HEK293T (cell line): ENCODE measurements at regions not wholly inside any gene's neighbourhood (a gene's known extent, or its start where the extent isn't known, plus 50 kb on each side); places are given as distances from the start of the nearest gene placed in this dataset.

ENCODE experiments used
- CTCF ChIA-PET: fragments of 350-600 bp; formaldehyde crosslinking; extraction: SDS; loops from one replicate; lab custom pipeline; 2021; ENCODE audit warnings: antibody characterized with exemption, inconsistent platforms; lab: Yijun Ruan, JAX
- POLR2A ChIA-PET: fragments of 350-600 bp; formaldehyde crosslinking; extraction: SDS; loops from one replicate; lab custom pipeline; 2020; ENCODE audit warnings: antibody characterized with exemption, inconsistent platforms; lab: Yijun Ruan, JAX
- DNase-seq: peaks from one replicate; pipeline ENCODE4 v3.0.0; 2012; ENCODE audit warnings: mixed read lengths; ENCODE audit errors: extremely low spot score
- ARNT ChIP-seq: fragments of 450-650 bp; IDR thresholded peaks from 2 replicates; pipeline ENCODE4 v1.6.1; 2017; ENCODE audit warnings: mild to moderate bottlenecking
- BHLHE40 ChIP-seq: fragments of 450-650 bp; IDR thresholded peaks from 2 replicates; pipeline ENCODE4 v1.6.1; 2016; ENCODE audit warnings: mild to moderate bottlenecking, moderate library complexity, borderline replicate concordance
- CTBP1 ChIP-seq: fragments of 450-650 bp; IDR thresholded peaks from 2 replicates; pipeline ENCODE4 v1.6.1; 2016; ENCODE audit warnings: borderline replicate concordance
- ELF4 ChIP-seq: fragments of 450-650 bp; IDR thresholded peaks from 2 replicates; pipeline ENCODE4 v1.6.1; 2017; ENCODE audit warnings: antibody characterized with exemption
- FOXA1 ChIP-seq: fragments of 450-650 bp; IDR thresholded peaks from 2 replicates; pipeline ENCODE4 v1.6.1; 2016; ENCODE audit warnings: mild to moderate bottlenecking
- FOXK2 ChIP-seq: fragments of 450-650 bp; IDR thresholded peaks from 2 replicates; pipeline ENCODE4 v1.6.1; 2016; ENCODE audit warnings: mild to moderate bottlenecking
- FOXM1 ChIP-seq: fragments of 450-650 bp; IDR thresholded peaks from 2 replicates; pipeline ENCODE4 v1.6.1; 2017; ENCODE audit warnings: mild to moderate bottlenecking, borderline replicate concordance
- HDGF ChIP-seq: fragments of 450-650 bp; IDR thresholded peaks from 2 replicates; pipeline ENCODE4 v1.6.1; 2017; ENCODE audit warnings: antibody characterized with exemption, borderline replicate concordance
- L3MBTL2 ChIP-seq: fragments of 450-650 bp; conservative IDR thresholded peaks from 2 replicates; pipeline ENCODE4 v1.6.1; 2016; ENCODE audit warnings: mild to moderate bottlenecking
- LEF1 ChIP-seq: fragments of 450-650 bp; IDR thresholded peaks from 2 replicates; pipeline ENCODE4 v1.6.1; 2017; ENCODE audit warnings: mild to moderate bottlenecking, borderline replicate concordance
- NFRKB ChIP-seq: fragments of 450-650 bp; IDR thresholded peaks from 2 replicates; pipeline ENCODE4 v1.6.1; 2016; ENCODE audit warnings: mild to moderate bottlenecking, moderate library complexity
- PKNOX1 ChIP-seq: fragments of 450-650 bp; IDR thresholded peaks from 2 replicates; pipeline ENCODE4 v1.6.1; 2016
- SP1 ChIP-seq: fragments of 450-650 bp; IDR thresholded peaks from 2 replicates; pipeline ENCODE4 v1.6.1; 2017
- SUZ12 ChIP-seq: fragments of 450-650 bp; IDR thresholded peaks from 2 replicates; pipeline ENCODE4 v1.6.1; 2016; ENCODE audit warnings: mild to moderate bottlenecking
- TARDBP ChIP-seq: fragments of 450-650 bp; IDR thresholded peaks from 2 replicates; pipeline ENCODE4 v1.6.1; 2016
- ZNF384 ChIP-seq: fragments of 450-650 bp; IDR thresholded peaks from 2 replicates; pipeline ENCODE4 v1.6.1; 2016

GRCh38 chr11:126140926-126141280 lies 70.5 kb downstream of the RPUSD4 start:
- ChIA-PET CTCF (no interaction called here), POLR2A (no interaction called here)
- TF ChIP-seq TARDBP (no peak), ELF4 (no peak), BHLHE40 (no peak), ARNT (no peak), LEF1 (no peak), HDGF (no peak), SP1 (no peak), FOXM1 (no peak), PKNOX1 (no peak), FOXK2 (no peak), SUZ12 (no peak), CTBP1 (no peak), NFRKB (no peak), FOXA1 (no peak), L3MBTL2 (no peak), ZNF384 (no peak)
- DNase-seq, result no peak

GRCh38 chr11:126140201-126140925 lies 71.1 kb downstream of the RPUSD4 start:
- no peak for DNase-seq
- no peak for TF ChIP-seq BHLHE40
- no peak for TF ChIP-seq FOXM1
- TF ChIP-seq L3MBTL2, result no peak
- TF ChIP-seq PKNOX1, result no peak
- TF ChIP-seq LEF1, result no peak
- TF ChIP-seq CTBP1, result no peak
- CTCF ChIA-PET, result no interaction called here
- POLR2A ChIA-PET, result no interaction called here

GRCh38 chr11:126139111-126140091 lies 72.0 kb downstream of the RPUSD4 start:
- no peak for DNase-seq
- CTCF ChIA-PET, result interaction anchor here (0.5 kb wide), 1 partner anchor 86 kb away, joined by 3 read pairs; no protein-coding TSS in a partner anchor

GRCh38 chr11:126138636-126139035 lies 72.8 kb downstream of the RPUSD4 start:
- POLR2A ChIA-PET, result interaction anchor here (0.7 kb wide), 1 partner anchor 8 kb away, joined by 3 read pairs; no protein-coding TSS in a partner anchor
- DNase-seq, result no peak
- CTCF ChIA-PET, result no interaction called here
- TF ChIP-seq CTBP1, result no peak
- TF ChIP-seq FOXM1, result no peak
- TF ChIP-seq FOXK2, result no peak
- no peak for TF ChIP-seq ARNT
- TF ChIP-seq ZNF384, result no peak
- no peak for TF ChIP-seq BHLHE40
- no peak for TF ChIP-seq L3MBTL2
- TF ChIP-seq TARDBP, result no peak
- no peak for TF ChIP-seq NFRKB

More at GRCh38 chr11:126139111-126140091, 72.0 kb downstream of the RPUSD4 start:
- POLR2A ChIA-PET, result no interaction called here
- no peak for TF ChIP-seq FOXA1
- TF ChIP-seq BHLHE40, result no peak

- DNase-seq, result no peak
- ChIA-PET CTCF (interaction anchor here (0.7 to 0.8 kb wide), 2 partner anchors 9 to 180 kb away, joined by 3 to 4 read pairs; no protein-coding TSS in a partner anchor), POLR2A (interaction anchor here (1.3 kb wide), 1 partner anchor 75 kb away, joined by 3 read pairs; the partner anchor contains the start of gene FAM118B)
- no peak for TF ChIP-seq TARDBP
- TF ChIP-seq BHLHE40, result no peak
- no peak for TF ChIP-seq ARNT
- no peak for TF ChIP-seq FOXM1
- no peak for TF ChIP-seq FOXA1
- no peak for TF ChIP-seq HDGF
- no peak for TF ChIP-seq L3MBTL2
- no peak for TF ChIP-seq NFRKB
- no peak for TF ChIP-seq LEF1
- TF ChIP-seq CTBP1, result no peak
- no peak for TF ChIP-seq ELF4
- no peak for TF ChIP-seq PKNOX1
- no peak for TF ChIP-seq ZNF384
- TF ChIP-seq SUZ12, result no peak
These were observed 74.3 kb downstream of the RPUSD4 start for GRCh38 chr11:126137136-126137535.

GRCh38 chr11:126136507-126136906 lies 73.8 kb upstream of the CDON start:
- no peak for TF ChIP-seq ARNT
- TF ChIP-seq SUZ12, result no peak
- no peak for TF ChIP-seq LEF1
- no peak for TF ChIP-seq PKNOX1
- no peak for TF ChIP-seq ZNF384
- no peak for TF ChIP-seq ELF4
- TF ChIP-seq FOXM1, result no peak
- TF ChIP-seq FOXA1, result no peak
- TF ChIP-seq BHLHE40, result no peak
- TF ChIP-seq SP1, result no peak
- no peak for TF ChIP-seq FOXK2
- TF ChIP-seq NFRKB, result no peak
- no peak for TF ChIP-seq TARDBP
- no peak for DNase-seq
- POLR2A ChIA-PET, result interaction anchor here (1.3 kb wide), 1 partner anchor 76 kb away, joined by 3 read pairs; the partner anchor contains the start of gene FAM118B
- CTCF ChIA-PET, result no interaction called here
